Esophagus squamous epithelium (tissue), 5 donors: ENCODE measurements at regions not wholly inside any gene's neighbourhood (a gene's known extent, or its start where the extent isn't known, plus 50 kb on each side); places are given as distances from the start of the nearest gene placed in this dataset.

Experiments used
- DNase-seq: peaks from one replicate; lab custom pipeline; 2025; lab: John Stamatoyannopoulos, UW
- H3K27ac ChIP-seq, 4 donors: fragments of 200-600 bp; sonication (generic); one replicate each; pipeline ENCODE4 v1.5.1; 2016 to 2019; ENCODE audit warnings: mild to moderate bottlenecking in 1 of 4
- H3K27me3 ChIP-seq, 4 donors: fragments of 200-600 bp; sonication (generic); 1 replicate in 3 of 4; 2 replicates in 1 of 4; pipeline versions ENCODE4 v1.5.1 to v1.6.0; 2017 to 2021; ENCODE audit warnings: antibody characterized with exemption in 1 of 4
- H3K36me3 ChIP-seq, 3 donors: fragments of 200-600 bp; sonication (generic); one replicate each; pipeline ENCODE4 v1.5.1; 2016 to 2019
- H3K4me1 ChIP-seq, 3 donors: fragments of 200-600 bp; sonication (generic); one replicate each; pipeline ENCODE4 v1.5.1; 2017 to 2019
- H3K4me3 ChIP-seq, 4 donors: fragments of 200-600 bp; sonication (generic); 1 replicate in 3 of 4; 2 replicates in 1 of 4; pipeline ENCODE4 v1.5.1; 2016 to 2019; ENCODE audit warnings: mild to moderate bottlenecking in 2 of 4, moderate library complexity in 1 of 4
- H3K9me3 ChIP-seq, 3 donors: fragments of 200-600 bp; sonication (generic); one replicate each; pipeline ENCODE4 v1.5.1; 2016 to 2019
- POLR2A ChIP-seq, 4 donors: fragments of 450-650 bp; IDR thresholded peaks; one replicate each; pipeline ENCODE4 v1.6.1; 2017; ENCODE audit warnings: antibody characterized with exemption in 4 of 4, mild to moderate bottlenecking in 4 of 4, moderate library complexity in 3 of 4
- WGBS, 2 donors: methylation state at CpG; one replicate each; pipeline ENCODE4 v1.1.5; 2018; 5-methylcytosine and 5-hydroxymethylcytosine counted together
- intact Hi-C: fragments of 100-400 bp; cut with DNase I; formaldehyde crosslinking; loops from one replicate; pipeline ENCODE4 v1.15.0; 2022
- TF ChIP-seq, protein P1 (sequence below), 6 experiments: fragments of 450-650 bp in 4 of 6; fragments of 200-600 bp in 2 of 6; sonication (generic) in 2 of 6; IDR thresholded peaks; one replicate each; pipeline ENCODE4 v1.5.1; 2016 to 2019; ENCODE audit warnings: antibody characterized with exemption in 6 of 6, mild to moderate bottlenecking in 4 of 6, moderate library complexity in 4 of 6
- donor health status: DM: yes; HTN: yes; CAD: no.

DNA sequence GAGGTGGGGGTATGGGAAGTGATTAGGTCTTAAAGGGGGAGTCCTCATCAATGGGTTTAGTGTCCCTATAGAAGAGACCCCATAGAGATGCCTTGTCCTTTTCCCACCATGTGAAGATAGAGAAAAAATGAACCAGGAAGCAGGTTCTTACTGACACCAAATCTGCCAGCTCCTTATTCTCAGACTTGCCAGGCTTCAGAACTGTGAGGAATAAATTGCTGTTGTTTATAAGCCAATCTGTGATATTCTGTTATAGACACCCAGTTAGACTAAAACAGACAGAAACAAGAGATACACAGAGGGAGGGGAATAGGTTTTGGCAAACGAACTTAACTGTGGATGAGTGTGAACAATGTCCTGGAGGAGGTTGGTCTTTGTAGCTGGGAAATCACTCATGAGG lies 381.4 kb downstream of the ADRA2A start:
- Histone ChIP-seq H3K27me3 (no peaks in the 10 kb centered on the region), H3K9me3 (no peaks in the 10 kb centered on the region), H3K4me1 (no peaks in the 10 kb centered on the region), H3K36me3 (no peaks in the 10 kb centered on the region), H3K4me3 (no peak overlapping the region), H3K27ac (no peak overlapping the region)
- 45 to 55% methylated on average over 1 of the region's 1 CpG for WGBS, 2 donors
- TF ChIP-seq POLR2A (IDR thresholded peaks at IDR 0.05), result no peak
- DNase-seq, result no peak
- intact Hi-C loops, result no loop called here

DNA sequence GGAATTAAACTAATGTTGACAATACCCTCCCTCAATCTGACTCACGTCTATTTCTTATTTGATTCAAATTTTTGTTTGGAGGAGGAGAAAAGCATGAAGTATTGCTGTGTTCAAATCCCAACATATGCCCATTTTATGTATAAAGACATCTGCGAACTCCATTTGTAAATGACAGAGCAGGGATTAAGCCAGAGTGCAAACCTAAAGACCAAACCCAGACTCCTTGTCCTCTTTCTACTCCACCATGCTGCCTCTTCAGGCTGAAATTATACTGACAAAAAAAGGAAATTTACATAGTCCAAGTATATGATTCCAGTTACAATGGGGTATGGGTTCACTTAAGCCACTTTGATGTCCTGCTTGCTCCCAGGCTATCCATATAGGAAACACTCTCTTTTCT lies 383.1 kb downstream of the ADRA2A start:
- Histone ChIP-seq H3K27me3 (no peaks in the 10 kb centered on the region), H3K27ac (no peak overlapping the region), H3K4me1 (no peaks in the 10 kb centered on the region), H3K9me3 (no peaks in the 10 kb centered on the region), H3K4me3 (no peak overlapping the region), H3K36me3 (no peaks in the 10 kb centered on the region)
- WGBS, 2 donors, result 62 to 76% methylated on average over 2 of the region's 2 CpGs
- no peak for TF ChIP-seq POLR2A (IDR thresholded peaks at IDR 0.05)
- TF ChIP-seq, protein P1, sequence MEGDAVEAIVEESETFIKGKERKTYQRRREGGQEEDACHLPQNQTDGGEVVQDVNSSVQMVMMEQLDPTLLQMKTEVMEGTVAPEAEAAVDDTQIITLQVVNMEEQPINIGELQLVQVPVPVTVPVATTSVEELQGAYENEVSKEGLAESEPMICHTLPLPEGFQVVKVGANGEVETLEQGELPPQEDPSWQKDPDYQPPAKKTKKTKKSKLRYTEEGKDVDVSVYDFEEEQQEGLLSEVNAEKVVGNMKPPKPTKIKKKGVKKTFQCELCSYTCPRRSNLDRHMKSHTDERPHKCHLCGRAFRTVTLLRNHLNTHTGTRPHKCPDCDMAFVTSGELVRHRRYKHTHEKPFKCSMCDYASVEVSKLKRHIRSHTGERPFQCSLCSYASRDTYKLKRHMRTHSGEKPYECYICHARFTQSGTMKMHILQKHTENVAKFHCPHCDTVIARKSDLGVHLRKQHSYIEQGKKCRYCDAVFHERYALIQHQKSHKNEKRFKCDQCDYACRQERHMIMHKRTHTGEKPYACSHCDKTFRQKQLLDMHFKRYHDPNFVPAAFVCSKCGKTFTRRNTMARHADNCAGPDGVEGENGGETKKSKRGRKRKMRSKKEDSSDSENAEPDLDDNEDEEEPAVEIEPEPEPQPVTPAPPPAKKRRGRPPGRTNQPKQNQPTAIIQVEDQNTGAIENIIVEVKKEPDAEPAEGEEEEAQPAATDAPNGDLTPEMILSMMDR (IDR thresholded peaks at IDR 0.05), result no peak
- DNase-seq, result no peak
- intact Hi-C loops, result no loop called here

DNA sequence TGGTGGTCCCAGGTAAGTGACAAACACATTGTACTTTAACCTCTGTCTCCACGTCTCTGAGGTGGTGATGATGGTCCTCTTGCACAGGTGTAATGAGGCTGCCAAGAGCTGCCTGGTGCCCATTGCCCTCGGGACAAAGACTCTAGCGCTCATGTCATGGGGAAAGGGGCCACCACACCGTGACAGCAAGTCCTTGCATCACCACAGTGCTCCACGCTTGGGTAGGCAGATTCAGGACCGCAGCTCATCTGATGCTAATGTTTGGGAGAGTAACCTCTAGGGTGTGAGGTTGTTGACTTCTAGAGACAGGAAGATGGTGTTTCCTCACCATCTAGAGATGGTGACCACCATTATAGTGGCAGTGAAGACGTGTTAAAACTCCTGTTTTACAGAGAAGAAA lies 395.6 kb downstream of the ADRA2A start:
- Histone ChIP-seq H3K4me1 (peaks cover 0 to 20% (median 0%) of the 10 kb centered on the region in 3 donors), H3K27me3 (no peaks in the 10 kb centered on the region), H3K36me3 (no peaks in the 10 kb centered on the region), H3K9me3 (no peaks in the 10 kb centered on the region), H3K4me3 (no peak overlapping the region), H3K27ac (no peak overlapping the region)
- intact Hi-C loops, result no loop called here
- WGBS, 2 donors, result 81 to 89% methylated on average over 6 to 7 of the region's 7 CpGs
- DNase-seq, result no peak
- TF ChIP-seq POLR2A (IDR thresholded peaks at IDR 0.05), result no peak
- TF ChIP-seq, protein P1 (IDR thresholded peaks at IDR 0.05), result no peak

DNA sequence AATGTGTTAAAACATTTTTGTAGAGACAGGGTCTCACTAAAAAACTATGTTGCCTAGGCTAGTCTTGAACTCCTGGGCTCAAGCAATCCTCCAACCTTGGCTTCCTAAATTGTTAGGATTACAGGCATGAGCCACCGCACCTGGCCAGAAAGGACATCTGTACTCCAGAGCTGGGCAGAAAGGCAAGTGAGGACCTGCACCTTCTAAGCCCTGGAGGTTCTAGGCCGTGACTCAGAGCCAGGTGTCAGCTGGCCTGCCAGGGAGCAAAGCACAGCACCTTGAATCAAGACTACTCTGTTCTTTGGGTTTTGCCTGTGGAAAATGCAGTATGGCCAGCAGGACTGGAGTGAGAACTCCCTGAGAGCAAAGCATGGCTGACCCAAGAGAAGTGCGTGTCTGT lies 396.5 kb downstream of the ADRA2A start:
- intact Hi-C loops, result no loop called here
- Histone ChIP-seq H3K4me1 (peaks cover 0 to 20% (median 0%) of the 10 kb centered on the region in 3 donors), H3K9me3 (no peaks in the 10 kb centered on the region), H3K36me3 (no peaks in the 10 kb centered on the region), H3K27me3 (no peaks in the 10 kb centered on the region), H3K27ac (no peak overlapping the region), H3K4me3 (no peak overlapping the region)
- TF ChIP-seq POLR2A (IDR thresholded peaks at IDR 0.05), result no peak
- TF ChIP-seq, protein P1 (IDR thresholded peaks at IDR 0.05), result no peak
- WGBS, 2 donors, result 14 to 25% methylated on average over 2 to 3 of the region's 3 CpGs
- DNase-seq, result no peak

DNA sequence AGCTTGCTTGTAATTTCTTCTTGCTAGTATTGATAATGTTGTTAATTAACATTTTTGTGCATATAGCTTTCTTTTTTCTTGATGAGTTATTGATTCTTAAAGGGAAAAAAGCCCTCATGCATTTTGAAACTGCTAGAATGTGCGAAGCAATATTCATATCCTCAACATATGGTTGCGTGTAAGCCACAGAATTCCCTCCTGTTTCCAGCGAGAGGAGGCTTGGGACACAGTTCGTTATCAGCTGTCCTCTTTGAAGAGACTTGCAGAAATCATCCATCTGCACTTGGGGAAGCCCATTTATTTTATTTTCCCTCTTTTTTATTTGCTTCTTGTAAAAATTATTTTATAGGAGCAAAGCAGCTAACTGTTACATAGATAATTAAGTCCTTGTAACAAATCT lies 398.0 kb downstream of the ADRA2A start:
- TF ChIP-seq, protein P1 (IDR thresholded peaks at IDR 0.05), result no peak
- TF ChIP-seq POLR2A (IDR thresholded peaks at IDR 0.05), result no peak
- no peaks in the 10 kb centered on the region for H3K9me3 ChIP-seq
- H3K4me3 ChIP-seq, result no peak overlapping the region
- DNase-seq, result no peak
- H3K27me3 ChIP-seq, result no peaks in the 10 kb centered on the region
- H3K4me1 ChIP-seq, result peaks cover 0 to 20% (median 0%) of the 10 kb centered on the region in 3 donors
- H3K27ac ChIP-seq, result no peak overlapping the region
- WGBS, 2 donors, result 71 to 96% methylated on average over 4 of the region's 4 CpGs
- H3K36me3 ChIP-seq, result no peaks in the 10 kb centered on the region
- intact Hi-C loops, result no loop called here

DNA sequence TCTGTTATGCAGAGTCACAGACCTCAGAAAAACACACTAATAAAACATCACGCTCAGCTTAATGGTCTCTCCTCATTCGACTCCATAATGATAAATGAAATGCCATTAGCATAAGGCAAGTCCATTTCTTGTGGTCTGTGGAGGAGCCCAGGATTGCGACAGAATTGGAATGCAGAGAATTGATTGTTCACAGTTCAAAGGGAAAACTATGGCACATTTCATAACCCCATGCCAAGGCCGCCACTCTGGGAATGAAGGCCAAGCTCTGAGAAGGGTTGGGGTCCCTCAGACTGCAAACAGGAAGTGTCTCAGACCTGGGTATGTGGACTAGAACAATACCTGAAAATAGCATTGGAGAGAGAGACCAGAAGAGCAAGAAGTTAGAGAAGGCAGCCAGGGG lies 398.9 kb downstream of the ADRA2A start:
- DNase-seq, result no peak
- H3K4me3 ChIP-seq, result no peak overlapping the region
- no peak overlapping the region for H3K27ac ChIP-seq
- H3K36me3 ChIP-seq, result no peaks in the 10 kb centered on the region
- H3K4me1 ChIP-seq, result peaks cover 0 to 20% (median 0%) of the 10 kb centered on the region in 3 donors
- 54 to 55% methylated on average over 4 of the region's 4 CpGs for WGBS, 2 donors
- TF ChIP-seq POLR2A (IDR thresholded peaks at IDR 0.05), result no peak
- TF ChIP-seq, protein P1 (IDR thresholded peaks at IDR 0.05), result no peak
- intact Hi-C loops, result no loop called here
- H3K27me3 ChIP-seq, result no peaks in the 10 kb centered on the region
- no peaks in the 10 kb centered on the region for H3K9me3 ChIP-seq
